Right lobe of liver (tissue), 4 donors: ENCODE measurements at regions not wholly inside any gene's neighbourhood (a gene's known extent, or its start where the extent isn't known, plus 50 kb on each side); places are given as distances from the start of the nearest gene placed in this dataset.

Experiments
- POLR2A ChIP-seq: fragments of 450-650 bp; IDR thresholded peaks from one replicate; pipeline ENCODE4 v1.6.1; 2017; ENCODE audit warnings: antibody characterized with exemption, mild to moderate bottlenecking
- TF ChIP-seq, protein P1 (sequence below), 4 donors: fragments of 200-600 bp in 3 of 4; fragments of 450-650 bp in 1 of 4; IDR thresholded peaks; one replicate each; pipeline versions ENCODE4 v1.5.1 to v1.8.0; 2016 to 2022; ENCODE audit warnings: antibody characterized with exemption in 4 of 4, mild to moderate bottlenecking in 2 of 4
- donor health status: DM: no; HTN: no; CAD: no.
- donor health status: DM: no; HTN: no; CAD: no.
- donor health status: DM: no; HTN: yes; CAD: no.

DNA sequence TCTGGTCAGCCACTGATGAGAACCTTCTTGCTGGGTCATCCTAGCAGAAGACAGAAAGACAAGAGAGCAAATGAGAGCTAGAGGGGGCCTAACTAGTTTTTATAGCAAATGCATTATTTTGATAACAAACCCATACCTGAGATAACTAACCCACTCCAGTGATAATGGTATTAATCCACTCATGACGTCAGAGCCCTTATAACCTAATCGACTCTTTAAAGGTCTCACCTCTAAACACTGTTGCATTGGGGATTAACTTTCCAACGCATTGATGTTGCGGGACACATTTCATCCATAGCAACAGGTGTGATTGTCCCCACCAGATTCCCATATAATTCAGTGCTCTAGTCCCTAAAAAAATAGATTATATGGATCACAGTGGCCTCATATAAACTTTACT is 312.1 kb downstream of the HTR1B start:
- TF ChIP-seq POLR2A, result no peak
- TF ChIP-seq, protein P1, sequence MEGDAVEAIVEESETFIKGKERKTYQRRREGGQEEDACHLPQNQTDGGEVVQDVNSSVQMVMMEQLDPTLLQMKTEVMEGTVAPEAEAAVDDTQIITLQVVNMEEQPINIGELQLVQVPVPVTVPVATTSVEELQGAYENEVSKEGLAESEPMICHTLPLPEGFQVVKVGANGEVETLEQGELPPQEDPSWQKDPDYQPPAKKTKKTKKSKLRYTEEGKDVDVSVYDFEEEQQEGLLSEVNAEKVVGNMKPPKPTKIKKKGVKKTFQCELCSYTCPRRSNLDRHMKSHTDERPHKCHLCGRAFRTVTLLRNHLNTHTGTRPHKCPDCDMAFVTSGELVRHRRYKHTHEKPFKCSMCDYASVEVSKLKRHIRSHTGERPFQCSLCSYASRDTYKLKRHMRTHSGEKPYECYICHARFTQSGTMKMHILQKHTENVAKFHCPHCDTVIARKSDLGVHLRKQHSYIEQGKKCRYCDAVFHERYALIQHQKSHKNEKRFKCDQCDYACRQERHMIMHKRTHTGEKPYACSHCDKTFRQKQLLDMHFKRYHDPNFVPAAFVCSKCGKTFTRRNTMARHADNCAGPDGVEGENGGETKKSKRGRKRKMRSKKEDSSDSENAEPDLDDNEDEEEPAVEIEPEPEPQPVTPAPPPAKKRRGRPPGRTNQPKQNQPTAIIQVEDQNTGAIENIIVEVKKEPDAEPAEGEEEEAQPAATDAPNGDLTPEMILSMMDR (IDR thresholded peaks at IDR 0.05), result no peak
